ENCODE measurements at regions not wholly inside any gene's neighbourhood (a gene's known extent, or its start where the extent isn't known, plus 50 kb on each side); places are given as distances from the start of the nearest gene placed in this dataset.

DNA sequence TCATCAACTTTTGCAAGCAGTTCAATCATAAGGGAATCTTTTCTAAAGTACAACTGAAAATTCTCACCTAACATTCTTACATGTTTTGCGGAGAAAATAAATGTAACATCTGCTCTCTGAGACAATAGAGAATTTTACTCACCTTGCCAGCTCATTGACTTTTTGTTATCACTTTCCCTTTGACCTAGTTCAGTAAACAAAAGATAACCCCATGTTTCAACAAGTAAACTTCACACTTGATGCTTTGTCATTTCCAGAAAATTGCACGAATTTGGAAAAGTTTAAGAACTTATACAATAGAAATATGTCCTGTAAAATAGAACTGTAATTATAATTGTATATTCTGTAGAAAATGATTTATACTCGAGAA is 1110.0 kb upstream of the ACVR2A start:
- Histone ChIP-seq H3K27ac (ENCODE audit: low read length in 2 of 2) (no peak overlapping the region), H3K9me3 (ENCODE audit: control extremely low read depth in 1 of 3, control insufficient read depth in 2 of 3, insufficient read depth in 1 of 3, low read length in 2 of 3) (no peaks in the 10 kb centered on the region), H3K4me1 (ENCODE audit: control insufficient read depth in 2 of 2, insufficient read depth in 2 of 2, low read length in 2 of 2) (no peaks in the 10 kb centered on the region), H3K79me2 (ENCODE audit: control insufficient read depth, insufficient read depth, low read length) (no peaks in the 10 kb centered on the region), H3K4me2 (replicated peaks; ENCODE audit: low read depth, low read length, poor library complexity, severe bottlenecking) (no peak overlapping the region), H2AFZ (ENCODE audit: insufficient read depth, low read depth, low read length, poor library complexity, severe bottlenecking) (no peak overlapping the region), H3K36me3 (replicated peaks in 1 of 2; ENCODE audit: control extremely low read depth in 1 of 2, control insufficient read depth in 1 of 2, extremely low read depth in 1 of 2, insufficient read depth in 2 of 2, low read length in 1 of 2) (no peaks in the 10 kb centered on the region), H3K9ac (ENCODE audit: low read length) (no peak overlapping the region), H3K27me3 (replicated peaks in 1 of 4; ENCODE audit: control extremely low read depth in 1 of 4, control insufficient read depth in 3 of 4, insufficient read depth in 4 of 4, low read length in 3 of 4) (no peaks in the 10 kb centered on the region), H3K4me3 (ENCODE audit: control extremely low read depth in 1 of 5, extremely low read depth in 1 of 5, insufficient read depth in 1 of 5, low read depth in 2 of 5, low read length in 4 of 5) (no peak overlapping the region), H4K20me1 (ENCODE audit: control insufficient read depth, insufficient read depth, low read length, poor library complexity, severe bottlenecking) (no peaks in the 10 kb centered on the region)
- no peak overlapping the region for H3K27ac Mint-ChIP-seq
- no peaks in the 10 kb centered on the region for H3K9me3 Mint-ChIP-seq (ENCODE audit: insufficient read depth)
- TF ChIP-seq CTCF (IDR thresholded peaks at IDR 0.05) (no peak), EZH2 (IDR thresholded peaks at IDR 0.05; ENCODE audit: borderline replicate concordance, insufficient read depth, low read depth, low read length, poor library complexity, severe bottlenecking) (no peak)
- ChIA-PET CTCF (no interaction called here), POLR2A (no interaction called here)
- H3K4me3 Mint-ChIP-seq = no peak overlapping the region
- DNase-seq (no peak), ATAC-seq (ENCODE audit: low read depth) (no peak)
- H3K4me1 Mint-ChIP-seq = no peaks in the 10 kb centered on the region
- H3K27me3 Mint-ChIP-seq = no peaks in the 10 kb centered on the region
- intact Hi-C loops (cut with micrococcal nuclease) = no loop called here
- no CpG with 5 or more reads among the region's 3 CpGs for WGBS (ENCODE audit: insufficient coverage)

- Histone ChIP-seq H3K27ac (ENCODE audit: low read length in 2 of 2) (no peak overlapping the region), H3K9me3 (ENCODE audit: control extremely low read depth in 1 of 3, control insufficient read depth in 2 of 3, insufficient read depth in 1 of 3, low read length in 2 of 3) (no peaks in the 10 kb centered on the region), H2AFZ (ENCODE audit: insufficient read depth, low read depth, low read length, poor library complexity, severe bottlenecking) (no peak overlapping the region), H4K20me1 (ENCODE audit: control insufficient read depth, insufficient read depth, low read length, poor library complexity, severe bottlenecking) (no peaks in the 10 kb centered on the region), H3K4me2 (replicated peaks; ENCODE audit: low read depth, low read length, poor library complexity, severe bottlenecking) (no peak overlapping the region), H3K36me3 (replicated peaks in 1 of 2; ENCODE audit: control extremely low read depth in 1 of 2, control insufficient read depth in 1 of 2, extremely low read depth in 1 of 2, insufficient read depth in 2 of 2, low read length in 1 of 2) (no peaks in the 10 kb centered on the region), H3K4me3 (ENCODE audit: control extremely low read depth in 1 of 5, extremely low read depth in 1 of 5, insufficient read depth in 1 of 5, low read depth in 2 of 5, low read length in 4 of 5) (no peak overlapping the region), H3K9ac (ENCODE audit: low read length) (no peak overlapping the region), H3K4me1 (ENCODE audit: control insufficient read depth in 2 of 2, insufficient read depth in 2 of 2, low read length in 2 of 2) (no peaks in the 10 kb centered on the region), H3K27me3 (replicated peaks in 1 of 4; ENCODE audit: control extremely low read depth in 1 of 4, control insufficient read depth in 3 of 4, insufficient read depth in 4 of 4, low read length in 3 of 4) (no peaks in the 10 kb centered on the region), H3K79me2 (ENCODE audit: control insufficient read depth, insufficient read depth, low read length) (no peaks in the 10 kb centered on the region)
- no peaks in the 10 kb centered on the region for H3K9me3 Mint-ChIP-seq (ENCODE audit: insufficient read depth)
- no peaks in the 10 kb centered on the region for H3K27me3 Mint-ChIP-seq
- intact Hi-C loops (cut with micrococcal nuclease) = no loop called here
- H3K27ac Mint-ChIP-seq = no peak overlapping the region
- no CpG with 5 or more reads among the region's 8 CpGs for WGBS (ENCODE audit: insufficient coverage)
- TF ChIP-seq CTCF (IDR thresholded peaks at IDR 0.05) (peak; percentile 31), EZH2 (IDR thresholded peaks at IDR 0.05; ENCODE audit: borderline replicate concordance, insufficient read depth, low read depth, low read length, poor library complexity, severe bottlenecking) (no peak)
- no peak overlapping the region for H3K4me3 Mint-ChIP-seq
- ATAC-seq (ENCODE audit: low read depth) (no peak), DNase-seq (no peak)
- ChIA-PET POLR2A (no interaction called here), CTCF (interaction anchor here (1.0 to 1.2 kb wide), 2 partner anchors 1175 to 1176 kb away, joined by 3 to 8 read pairs; no protein-coding TSS in a partner anchor)
- no peaks in the 10 kb centered on the region for H3K4me1 Mint-ChIP-seq
Measured at GRCh38 chr2:146734042-146734820, 1110.6 kb upstream of the ACVR2A start.
